HCT116 (cell line): ENCODE measurements at regions not wholly inside any gene's neighbourhood (a gene's known extent, or its start where the extent isn't known, plus 50 kb on each side); places are given as distances from the start of the nearest gene placed in this dataset.

ENCODE experiments used
- ATAC-seq: fragments of 200-7000 bp; cut with Tn5 transposase; 2 replicates; pipeline ENCODE4 v1.9.1; 2020; ENCODE audit warnings: mild to moderate bottlenecking, moderate library complexity
- BruUV-seq: library from RNA; stranded (reverse); fragments of 400-500 nt; replicated peaks from 2 replicates; lab custom pipeline; 2021; lab: Mats Ljungman, UMichigan
- CTCF ChIA-PET: fragments of 300-600 bp; sonication (Branson Sonifier 250); formaldehyde crosslinking; loops from one replicate; lab custom pipeline; 2021; ENCODE audit warnings: antibody characterized with exemption; lab: Charles Lee
- POLR2A ChIA-PET: fragments of 300-600, 350-600 bp; sonication (Branson Sonifier 250); formaldehyde crosslinking; loops from one replicate; lab custom pipeline; 2021; ENCODE audit warnings: antibody characterized with exemption; lab: Charles Lee
- RAD21 ChIA-PET, 2 experiments: fragments of 300-600 bp; sonication (Branson Sonifier 250); formaldehyde crosslinking; loops; one replicate each; lab custom pipeline; 2023; ENCODE audit warnings: low total read pairs in 2 of 2; ENCODE audit not compliant: uncharacterized antibody in 2 of 2, unreplicated experiment in 2 of 2, low non-redundant PET in 1 of 2; lab: Charles Lee
- DNase-seq: peaks from one replicate; pipeline ENCODE4 v3.0.0-alpha.2; 2010; ENCODE audit warnings: low read depth, low spot score
- H2AFZ ChIP-seq: fragments of 200-600 bp; shearing (Covaris generic), sonication (generic); 2 replicates; pipeline ENCODE4 v1.6.1; 2017; ENCODE audit warnings: low read depth, mixed run types, mixed read lengths, antibody characterized with exemption, low read length; ENCODE audit not compliant: poor library complexity, severe bottlenecking
- H3K27ac ChIP-seq: 2 replicates; pipeline ENCODE4 v1.5.1; 2012; ENCODE audit warnings: low read depth, low read length
- H3K27me3 ChIP-seq: fragments of 200-600 bp; sonication (generic); 2 replicates; pipeline ENCODE4 v1.6.1; 2016; ENCODE audit warnings: mixed run types, low read length, mixed read lengths; ENCODE audit not compliant: insufficient read depth
- H3K36me3 ChIP-seq, 2 experiments: fragments of 200-500 bp in 1 of 2; fragments of 200-600 bp in 1 of 2; sonication (Bioruptor generic) in 1 of 2; sonication (generic) in 1 of 2; 2 replicates each; pipeline versions ENCODE4 v1.5.1 to v1.6.1; 2014 to 2016; ENCODE audit warnings: low read length in 2 of 2, inconsistent platforms in 1 of 2, mixed read lengths in 1 of 2, mixed run types in 1 of 2; ENCODE audit not compliant: insufficient read depth in 2 of 2, control insufficient read depth in 1 of 2
- H3K4me1 ChIP-seq, 2 experiments: fragments of 200-600 bp in 1 of 2; sonication (generic) in 1 of 2; 2 replicates each; pipeline versions ENCODE4 v1.5.1 to v1.6.1; 2012 to 2017; ENCODE audit warnings: low read length in 2 of 2, inconsistent platforms in 1 of 2, mild to moderate bottlenecking in 1 of 2, mixed read lengths in 1 of 2, mixed run types in 1 of 2, moderate library complexity in 1 of 2; ENCODE audit not compliant: insufficient read depth in 2 of 2, control insufficient read depth in 1 of 2
- H3K4me2 ChIP-seq: fragments of 200-600 bp; sonication (generic); 2 replicates; pipeline ENCODE4 v1.6.1; 2017; ENCODE audit warnings: mixed run types, low read length, mixed read lengths
- H3K4me3 ChIP-seq, 2 experiments: fragments of 200-600 bp in 1 of 2; sonication (generic) in 1 of 2; replicated peaks in 1 of 2; 2 replicates each; pipeline ENCODE4 v1.5.1; 2011 to 2016; ENCODE audit warnings: low read length in 2 of 2, control low read depth in 1 of 2, low read depth in 1 of 2, mild to moderate bottlenecking in 1 of 2, mixed read lengths in 1 of 2, mixed run types in 1 of 2
- H3K79me2 ChIP-seq: fragments of 200-600 bp; sonication (generic); 2 replicates; pipeline ENCODE4 v1.6.1; 2017; ENCODE audit warnings: mild to moderate bottlenecking, mixed run types, low read length, moderate library complexity, mixed read lengths; ENCODE audit not compliant: insufficient read depth
- H3K9ac ChIP-seq: fragments of 200-600 bp; sonication (generic); 2 replicates; pipeline ENCODE4 v1.6.1; 2016; ENCODE audit warnings: low read length, mixed read lengths
- H3K9me2 ChIP-seq: fragments of 200-600 bp; sonication (generic), shearing (Covaris generic); 2 replicates; pipeline ENCODE4 v1.6.1; 2017; ENCODE audit warnings: mixed run types, mild to moderate bottlenecking, moderate library complexity; ENCODE audit not compliant: insufficient read depth
- H3K9me3 ChIP-seq, 2 experiments: fragments of 200-500 bp in 1 of 2; fragments of 200-600 bp in 1 of 2; sonication (Bioruptor generic) in 1 of 2; sonication (generic) in 1 of 2; 2 replicates each; pipeline ENCODE4 v1.6.1; 2014 to 2017; ENCODE audit warnings: low read length in 2 of 2, mixed read lengths in 2 of 2, inconsistent platforms in 1 of 2, low read depth in 1 of 2, mild to moderate bottlenecking in 1 of 2, mixed run types in 1 of 2, moderate library complexity in 1 of 2; ENCODE audit not compliant: control insufficient read depth in 1 of 2, insufficient read depth in 1 of 2
- H4K20me1 ChIP-seq: fragments of 200-600 bp; sonication (generic), shearing (Covaris generic); 2 replicates; pipeline ENCODE4 v1.6.1; 2017; ENCODE audit warnings: mixed run types, mild to moderate bottlenecking, moderate library complexity; ENCODE audit not compliant: insufficient read depth
- ATF3 ChIP-seq: IDR thresholded peaks from 2 replicates; pipeline ENCODE4 v1.6.1; 2012
- CBX3 ChIP-seq: IDR thresholded peaks from 2 replicates; pipeline ENCODE4 v1.6.1; 2012; ENCODE audit warnings: low read depth
- EGR1 ChIP-seq: IDR thresholded peaks from 2 replicates; pipeline ENCODE4 v1.6.1; 2012; ENCODE audit warnings: low read depth
- ELF1 ChIP-seq: IDR thresholded peaks from 2 replicates; pipeline ENCODE4 v1.6.1; 2012; ENCODE audit warnings: low read depth, borderline replicate concordance
- JUND ChIP-seq: IDR thresholded peaks from 2 replicates; pipeline ENCODE4 v1.6.1; 2012
- POLR2AphosphoS5 ChIP-seq: IDR thresholded peaks from 2 replicates; pipeline ENCODE4 v1.6.1; 2011; ENCODE audit warnings: mild to moderate bottlenecking, low read depth, low read length, moderate library complexity
- REST ChIP-seq: IDR thresholded peaks from 2 replicates; pipeline ENCODE4 v1.6.1; 2012; ENCODE audit warnings: low read depth
- YY1 ChIP-seq: IDR thresholded peaks from 2 replicates; pipeline ENCODE4 v1.6.1; 2011; ENCODE audit warnings: low read length, low read depth, moderate library complexity, mild to moderate bottlenecking; ENCODE audit not compliant: insufficient replicate concordance; ENCODE audit errors: extremely low read depth
- ZBTB33 ChIP-seq: IDR thresholded peaks from 2 replicates; pipeline ENCODE4 v1.6.1; 2011; ENCODE audit warnings: mild to moderate bottlenecking, low read length, moderate library complexity; ENCODE audit not compliant: insufficient replicate concordance; ENCODE audit errors: extremely low read depth
- ZFX ChIP-seq: fragments of 450-650 bp; IDR thresholded peaks from 2 replicates; pipeline ENCODE4 v1.6.1; 2017
- ZNF274 ChIP-seq: fragments of 200-500 bp; sonication (Bioruptor generic); IDR thresholded peaks from 2 replicates; pipeline ENCODE4 v1.6.1; 2014; ENCODE audit warnings: mild to moderate bottlenecking, low read depth, low read length, inconsistent platforms
- intact Hi-C: fragments of 100-400 bp; cut with micrococcal nuclease; formaldehyde crosslinking; loops from 2 replicates; pipeline ENCODE4 v1.10.0; 2022

GRCh38 chr9:74094766-74095165, 402.4 kb upstream of the RORB start:
- H3K79me2 ChIP-seq, result no peaks in the 10 kb centered on the region
- no peak overlapping the region for H3K9ac ChIP-seq
- H3K27ac ChIP-seq, result no peak overlapping the region
- H3K4me2 ChIP-seq, result no peak overlapping the region
- TF ChIP-seq REST (no peak), POLR2AphosphoS5 (no peak), ZNF274 (no peak), ELF1 (no peak)
- TF ChIP-seq, all 23 proteins: peak for 0
- ATAC-seq (no peak), DNase-seq (no peak)
- H3K27me3 ChIP-seq, result no peaks in the 10 kb centered on the region
- no peaks in the 10 kb centered on the region for H3K36me3 ChIP-seq
- H3K4me1 ChIP-seq, result no peaks in the 10 kb centered on the region
- ChIA-PET CTCF (no interaction called here), POLR2A (no interaction called here), RAD21 (no interaction called here)
- BruUV-seq, result no TSS peak
- no peak overlapping the region for H2AFZ ChIP-seq
- no peaks in the 10 kb centered on the region for H3K9me3 ChIP-seq
- H3K9me2 ChIP-seq, result no peaks in the 10 kb centered on the region
- no peak overlapping the region for H3K4me3 ChIP-seq
- intact Hi-C loops, result loop anchor here (5.0 kb wide), 1 partner anchor 478 kb away; no protein-coding TSS in a partner anchor
- no peaks in the 10 kb centered on the region for H4K20me1 ChIP-seq

- no peaks in the 10 kb centered on the region for H3K4me1 ChIP-seq
- H3K9me2 ChIP-seq, result no peaks in the 10 kb centered on the region
- no peak overlapping the region for H3K4me2 ChIP-seq
- H3K27me3 ChIP-seq, result no peaks in the 10 kb centered on the region
- H4K20me1 ChIP-seq, result no peaks in the 10 kb centered on the region
- H3K36me3 ChIP-seq, result no peaks in the 10 kb centered on the region
- ATAC-seq, result no peak
- H2AFZ ChIP-seq, result no peak overlapping the region
- POLR2A ChIA-PET, result no interaction called here
- intact Hi-C loops, result no loop called here
- H3K79me2 ChIP-seq, result no peaks in the 10 kb centered on the region
- RAD21 ChIA-PET, result no interaction called here
- no peak for DNase-seq
- H3K9me3 ChIP-seq, result no peaks in the 10 kb centered on the region
- CTCF ChIA-PET, result no interaction called here
- H3K9ac ChIP-seq, result no peak overlapping the region
- no peak overlapping the region for H3K4me3 ChIP-seq
- BruUV-seq, result no TSS peak
- no peak overlapping the region for H3K27ac ChIP-seq
- no peak for TF ChIP-seq YY1
- TF ChIP-seq ZBTB33, result no peak
- TF ChIP-seq EGR1, result no peak
- TF ChIP-seq ATF3, result no peak
- no peak for TF ChIP-seq ZFX
- no peak for TF ChIP-seq POLR2AphosphoS5
- TF ChIP-seq JUND, result no peak
- TF ChIP-seq CBX3, result no peak
- TF ChIP-seq REST, result no peak
Observed at GRCh38 chr9:74095925-74096324, 401.2 kb upstream of the RORB start.
